Natural killer cell (primary cell): ENCODE measurements at regions not wholly inside any gene's neighbourhood (a gene's known extent, or its start where the extent isn't known, plus 50 kb on each side); places are given as distances from the start of the nearest gene placed in this dataset.

Source experiments
- ATAC-seq, 3 donors: fragments of 150-1000 bp in 2 of 3; fragments of 200-7000 bp in 1 of 3; cut with Tn5 transposase; 1 replicate in 1 of 3; 2 replicates in 2 of 3; pipeline ENCODE4 v1.10.0; 2021; ENCODE audit warnings: mild to moderate bottlenecking in 2 of 3, moderate library complexity in 2 of 3
- DNase-seq, 2 donors: peaks; one replicate each; pipeline versions ENCODE4 v3.0.0 to v3.0.0-alpha.2; 2013 to 2021; ENCODE audit warnings: mixed read lengths in 1 of 2
- H3K27ac ChIP-seq: one replicate; pipeline ENCODE4 v1.5.1; 2013; ENCODE audit warnings: mild to moderate bottlenecking, low read length
- H3K27me3 ChIP-seq: one replicate; pipeline ENCODE4 v1.6.1; 2013; ENCODE audit warnings: low read length; ENCODE audit not compliant: control insufficient read depth, insufficient read depth
- H3K36me3 ChIP-seq: one replicate; pipeline ENCODE4 v1.6.1; 2013; ENCODE audit warnings: low read length; ENCODE audit not compliant: control insufficient read depth, insufficient read depth
- H3K4me1 ChIP-seq: one replicate; pipeline ENCODE4 v1.6.1; 2013; ENCODE audit warnings: low read length; ENCODE audit not compliant: control insufficient read depth, insufficient read depth
- H3K4me3 ChIP-seq: one replicate; pipeline ENCODE4 v1.5.1; 2013; ENCODE audit warnings: low read length
- H3K9me3 ChIP-seq: one replicate; pipeline ENCODE4 v1.6.1; 2013; ENCODE audit warnings: low read length; ENCODE audit not compliant: control insufficient read depth, insufficient read depth
- H3K27ac Mint-ChIP-seq, 2 donors: one replicate each; pipeline ENCODE4 v1.8.0; 2022; ENCODE audit warnings: mild to moderate bottlenecking in 2 of 2, mixed read lengths in 2 of 2, moderate library complexity in 1 of 2
- H3K27me3 Mint-ChIP-seq, 2 donors: one replicate each; pipeline ENCODE4 v1.8.0; 2022; ENCODE audit warnings: low read depth in 2 of 2, mixed read lengths in 2 of 2
- H3K36me3 Mint-ChIP-seq: one replicate; pipeline ENCODE4 v1.8.0; 2022; ENCODE audit warnings: mixed read lengths
- H3K4me1 Mint-ChIP-seq, 2 donors: one replicate each; pipeline ENCODE4 v1.8.0; 2022; ENCODE audit warnings: mixed read lengths in 2 of 2
- H3K4me3 Mint-ChIP-seq: one replicate; pipeline ENCODE4 v1.8.0; 2022; ENCODE audit warnings: mild to moderate bottlenecking, moderate library complexity, mixed read lengths
- H3K9me3 Mint-ChIP-seq, 2 donors: one replicate each; pipeline ENCODE4 v1.8.0; 2022; ENCODE audit warnings: mixed read lengths in 2 of 2
- WGBS: methylation state at CpG from one replicate; pipeline ENCODE4 v1.1.7; 2013; ENCODE audit warnings: missing lambda C conversion rate; ENCODE audit not compliant: insufficient coverage; 5-methylcytosine and 5-hydroxymethylcytosine counted together
- intact Hi-C: fragments of 100-400 bp; cut with micrococcal nuclease; formaldehyde crosslinking; loops from one replicate; pipeline ENCODE4 v1.14.2; 2022
- TF ChIP-seq, protein P1 (sequence below): fragments of 200-600 bp; IDR thresholded peaks from one replicate; pipeline ENCODE4 v1.8.0; 2022; ENCODE audit warnings: antibody characterized with exemption

DNA sequence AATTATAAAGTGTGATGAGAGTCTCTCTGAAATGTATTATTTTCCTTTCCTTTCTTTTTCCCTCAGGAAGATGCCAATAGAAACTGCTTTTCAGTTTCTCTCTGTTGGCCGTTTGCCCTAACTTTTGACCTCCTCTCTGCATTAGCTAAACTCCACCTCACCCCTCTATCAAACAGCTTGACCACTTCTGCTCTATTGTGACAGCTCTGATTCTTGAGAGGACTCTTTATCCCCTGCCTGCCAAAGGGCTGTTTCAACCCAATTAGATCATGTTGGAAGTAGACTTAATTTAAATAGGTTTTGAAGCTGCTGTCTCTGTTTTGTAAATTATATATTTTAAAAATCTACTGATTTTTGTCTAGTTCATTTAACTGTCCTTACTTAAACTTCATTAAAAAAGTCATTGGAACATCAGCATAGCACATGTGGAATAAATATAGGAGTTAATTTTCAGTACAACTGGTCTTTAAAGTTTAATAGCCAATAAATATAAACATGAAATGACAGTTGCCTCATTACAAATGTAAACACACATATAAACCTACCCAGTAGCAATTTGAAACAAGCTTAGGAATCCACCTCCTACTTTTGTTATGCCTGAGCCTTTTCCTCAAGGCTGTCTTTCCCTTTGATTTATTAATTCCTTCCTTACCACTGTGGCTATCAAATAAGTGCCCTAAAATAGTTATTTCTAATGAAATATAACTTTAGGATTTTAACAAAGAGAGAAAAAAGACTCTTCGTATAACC is 152.0 kb downstream of the CHRM3 start:
- intact Hi-C loops: no loop called here
- ATAC-seq: no peak
- Mint-ChIP-seq H3K36me3 (no peaks in the 10 kb centered on the region), H3K27me3 (no peaks in the 10 kb centered on the region), H3K4me1 (no peaks in the 10 kb centered on the region), H3K4me3 (no peak overlapping the region), H3K9me3 (no peaks in the 10 kb centered on the region), H3K27ac (no peak overlapping the region)
- WGBS: 44% methylated on average over 1 of the region's 2 CpGs
- Histone ChIP-seq H3K27ac (no peak overlapping the region), H3K4me1 (no peaks in the 10 kb centered on the region), H3K9me3 (no peaks in the 10 kb centered on the region), H3K36me3 (no peaks in the 10 kb centered on the region), H3K4me3 (no peak overlapping the region), H3K27me3 (no peaks in the 10 kb centered on the region)
- TF ChIP-seq, protein P1, sequence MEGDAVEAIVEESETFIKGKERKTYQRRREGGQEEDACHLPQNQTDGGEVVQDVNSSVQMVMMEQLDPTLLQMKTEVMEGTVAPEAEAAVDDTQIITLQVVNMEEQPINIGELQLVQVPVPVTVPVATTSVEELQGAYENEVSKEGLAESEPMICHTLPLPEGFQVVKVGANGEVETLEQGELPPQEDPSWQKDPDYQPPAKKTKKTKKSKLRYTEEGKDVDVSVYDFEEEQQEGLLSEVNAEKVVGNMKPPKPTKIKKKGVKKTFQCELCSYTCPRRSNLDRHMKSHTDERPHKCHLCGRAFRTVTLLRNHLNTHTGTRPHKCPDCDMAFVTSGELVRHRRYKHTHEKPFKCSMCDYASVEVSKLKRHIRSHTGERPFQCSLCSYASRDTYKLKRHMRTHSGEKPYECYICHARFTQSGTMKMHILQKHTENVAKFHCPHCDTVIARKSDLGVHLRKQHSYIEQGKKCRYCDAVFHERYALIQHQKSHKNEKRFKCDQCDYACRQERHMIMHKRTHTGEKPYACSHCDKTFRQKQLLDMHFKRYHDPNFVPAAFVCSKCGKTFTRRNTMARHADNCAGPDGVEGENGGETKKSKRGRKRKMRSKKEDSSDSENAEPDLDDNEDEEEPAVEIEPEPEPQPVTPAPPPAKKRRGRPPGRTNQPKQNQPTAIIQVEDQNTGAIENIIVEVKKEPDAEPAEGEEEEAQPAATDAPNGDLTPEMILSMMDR: no peak
- no peak for DNase-seq

DNA sequence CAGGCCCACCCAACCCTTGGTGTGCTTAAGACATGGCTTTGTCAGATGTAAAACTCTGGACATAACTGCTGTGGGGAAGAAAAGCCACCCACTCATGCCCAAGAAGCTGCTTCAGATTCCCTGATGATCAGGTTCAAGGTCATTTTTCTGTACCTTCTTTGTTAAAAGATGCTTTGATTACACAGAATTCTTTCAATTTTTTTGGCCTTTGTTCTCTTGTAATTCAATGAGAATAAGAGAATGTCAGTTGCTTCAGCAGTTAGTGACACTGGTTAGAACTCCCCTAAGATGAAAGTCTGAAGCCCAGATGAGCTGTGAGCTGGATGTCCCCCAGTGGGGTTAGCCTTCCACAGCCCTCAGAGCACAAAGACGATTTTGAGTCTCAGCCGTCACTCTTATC is 152.7 kb downstream of the CHRM3 start:
- Histone ChIP-seq H3K4me1 (no peaks in the 10 kb centered on the region), H3K27ac (no peak overlapping the region), H3K36me3 (no peaks in the 10 kb centered on the region), H3K4me3 (no peak overlapping the region), H3K9me3 (no peaks in the 10 kb centered on the region), H3K27me3 (no peaks in the 10 kb centered on the region)
- DNase-seq (no peak), ATAC-seq (no peak)
- Mint-ChIP-seq H3K4me1 (no peaks in the 10 kb centered on the region), H3K36me3 (no peaks in the 10 kb centered on the region), H3K4me3 (no peak overlapping the region), H3K27ac (no peak overlapping the region), H3K9me3 (no peaks in the 10 kb centered on the region), H3K27me3 (no peaks in the 10 kb centered on the region)
- TF ChIP-seq, protein P1: no peak
- WGBS: 90% methylated on average over 2 of the region's 2 CpGs
- intact Hi-C loops: no loop called here

DNA sequence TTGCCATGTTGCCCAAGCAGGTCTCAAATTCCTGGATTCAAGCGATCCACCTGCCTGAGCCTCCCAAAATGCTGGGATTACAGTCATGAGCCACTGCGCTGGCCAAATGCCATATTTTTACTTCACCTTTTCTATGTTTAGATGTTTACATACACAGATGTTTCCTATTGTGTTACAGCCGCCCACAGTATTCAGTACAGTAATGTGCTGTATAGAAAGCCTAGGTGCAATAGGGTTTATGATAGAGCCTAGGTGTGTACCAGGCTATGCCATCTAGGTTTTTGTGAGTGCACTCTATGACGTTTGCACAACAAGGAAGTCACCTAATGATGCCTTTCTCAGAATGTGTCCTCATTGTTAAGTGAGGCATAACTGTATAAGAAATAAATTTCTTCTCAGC is 153.4 kb downstream of the CHRM3 start:
- H3K36me3 Mint-ChIP-seq: no peaks in the 10 kb centered on the region
- Histone ChIP-seq H3K27ac (no peak overlapping the region), H3K4me3 (no peak overlapping the region), H3K36me3 (no peaks in the 10 kb centered on the region), H3K4me1 (no peaks in the 10 kb centered on the region), H3K27me3 (no peaks in the 10 kb centered on the region), H3K9me3 (no peaks in the 10 kb centered on the region)
- TF ChIP-seq, protein P1: no peak
- H3K9me3 Mint-ChIP-seq: no peaks in the 10 kb centered on the region
- ATAC-seq: no peak
- no peaks in the 10 kb centered on the region for H3K4me1 Mint-ChIP-seq
- H3K4me3 Mint-ChIP-seq: no peak overlapping the region
- WGBS: 45% methylated on average over 4 of the region's 4 CpGs
- no peaks in the 10 kb centered on the region for H3K27me3 Mint-ChIP-seq
- intact Hi-C loops: no loop called here
- no peak overlapping the region for H3K27ac Mint-ChIP-seq
- no peak for DNase-seq

DNA sequence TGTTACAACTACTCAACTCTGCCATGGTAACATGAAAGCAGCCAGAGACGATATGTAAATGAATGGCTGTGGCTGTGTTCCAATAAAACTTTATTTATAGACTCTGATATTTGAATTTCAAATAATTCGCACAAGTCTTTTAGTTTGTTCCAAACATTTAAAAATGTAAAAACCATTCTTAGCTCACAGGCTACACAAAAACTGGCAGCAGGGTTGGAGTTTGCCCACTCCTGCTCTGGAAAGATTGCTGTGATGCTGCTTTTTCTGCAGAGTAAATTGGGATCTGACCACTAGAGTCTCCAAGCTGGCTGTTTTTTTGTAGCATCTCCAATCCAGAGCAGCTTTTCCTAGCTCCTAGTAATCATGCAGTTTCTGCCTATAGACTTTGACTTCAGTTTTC is 157.5 kb downstream of the CHRM3 start:
- no peak for ATAC-seq

More for the DNA sequence above, 157.5 kb downstream of the CHRM3 start:
- WGBS: 87% methylated on average over 2 of the region's 2 CpGs
- Histone ChIP-seq H3K27ac (no peak overlapping the region), H3K4me3 (no peak overlapping the region), H3K4me1 (peaks cover 3% of the 10 kb centered on the region), H3K36me3 (no peaks in the 10 kb centered on the region), H3K27me3 (no peaks in the 10 kb centered on the region), H3K9me3 (no peaks in the 10 kb centered on the region)
- intact Hi-C loops: no loop called here
- Mint-ChIP-seq H3K4me3 (no peak overlapping the region), H3K27ac (no peak overlapping the region), H3K9me3 (no peaks in the 10 kb centered on the region), H3K27me3 (no peaks in the 10 kb centered on the region), H3K4me1 (peaks cover 13 to 19% of the 10 kb centered on the region in 2 donors), H3K36me3 (no peaks in the 10 kb centered on the region)
- DNase-seq: no peak
- TF ChIP-seq, protein P1: no peak
